Ovary (tissue), 3 donors: ENCODE measurements at regions not wholly inside any gene's neighbourhood (a gene's known extent, or its start where the extent isn't known, plus 50 kb on each side); places are given as distances from the start of the nearest gene placed in this dataset.

Experiments
- EP300 ChIP-seq: sonication (generic); formaldehyde crosslinking; IDR thresholded peaks from one replicate; pipeline ENCODE4 v1.6.1; 2017; ENCODE audit warnings: antibody characterized with exemption
- POLR2A ChIP-seq: fragments of 450-650 bp; IDR thresholded peaks from one replicate; pipeline ENCODE4 v1.6.1; 2017; ENCODE audit warnings: antibody characterized with exemption, mild to moderate bottlenecking, moderate library complexity
- TF ChIP-seq, protein P1 (sequence below), 3 donors: fragments of 450-650 bp in 2 of 3; fragments of 200-600 bp in 1 of 3; IDR thresholded peaks; one replicate each; pipeline versions ENCODE4 v1.5.1 to v1.8.0; 2016 to 2022; ENCODE audit warnings: antibody characterized with exemption in 3 of 3, mild to moderate bottlenecking in 1 of 3
- donor health status: DM: no; HTN: no; CAD: no.

DNA sequence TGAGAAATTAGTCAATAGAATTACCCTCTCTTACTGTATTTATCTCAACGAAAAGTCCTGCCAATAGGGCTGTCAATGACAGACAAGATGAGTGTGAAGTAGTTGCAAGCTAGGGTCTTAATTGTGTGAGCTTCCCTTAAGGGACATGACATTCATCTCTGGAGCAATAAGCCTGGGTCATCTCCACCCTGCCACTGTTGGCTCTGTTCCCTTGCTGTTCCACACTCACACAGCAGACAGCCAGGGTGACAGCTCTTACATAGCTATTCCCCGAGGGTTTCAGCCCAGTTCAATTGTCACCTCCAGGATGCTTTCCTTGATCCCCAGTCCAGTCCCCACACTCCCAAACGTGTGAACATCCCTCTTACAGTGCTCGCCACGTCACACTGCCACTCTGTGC is 215.0 kb downstream of the NXPE2 start:
- TF ChIP-seq, protein P1, sequence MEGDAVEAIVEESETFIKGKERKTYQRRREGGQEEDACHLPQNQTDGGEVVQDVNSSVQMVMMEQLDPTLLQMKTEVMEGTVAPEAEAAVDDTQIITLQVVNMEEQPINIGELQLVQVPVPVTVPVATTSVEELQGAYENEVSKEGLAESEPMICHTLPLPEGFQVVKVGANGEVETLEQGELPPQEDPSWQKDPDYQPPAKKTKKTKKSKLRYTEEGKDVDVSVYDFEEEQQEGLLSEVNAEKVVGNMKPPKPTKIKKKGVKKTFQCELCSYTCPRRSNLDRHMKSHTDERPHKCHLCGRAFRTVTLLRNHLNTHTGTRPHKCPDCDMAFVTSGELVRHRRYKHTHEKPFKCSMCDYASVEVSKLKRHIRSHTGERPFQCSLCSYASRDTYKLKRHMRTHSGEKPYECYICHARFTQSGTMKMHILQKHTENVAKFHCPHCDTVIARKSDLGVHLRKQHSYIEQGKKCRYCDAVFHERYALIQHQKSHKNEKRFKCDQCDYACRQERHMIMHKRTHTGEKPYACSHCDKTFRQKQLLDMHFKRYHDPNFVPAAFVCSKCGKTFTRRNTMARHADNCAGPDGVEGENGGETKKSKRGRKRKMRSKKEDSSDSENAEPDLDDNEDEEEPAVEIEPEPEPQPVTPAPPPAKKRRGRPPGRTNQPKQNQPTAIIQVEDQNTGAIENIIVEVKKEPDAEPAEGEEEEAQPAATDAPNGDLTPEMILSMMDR (IDR thresholded peaks at IDR 0.05), result no peak
- TF ChIP-seq POLR2A (no peak), EP300 (no peak)
